HG02763 (cell line): ENCODE measurements at regions not wholly inside any gene's neighbourhood (a gene's known extent, or its start where the extent isn't known, plus 50 kb on each side); places are given as distances from the start of the nearest gene placed in this dataset.
"Not testable (repeated sequence)": the region's sequence is repeated elsewhere in the genome, so short reads cannot be mapped to it uniquely, and the experiment has no call there.

Experiments
- ATAC-seq: cut with Tn5 transposase; IDR thresholded peaks from one replicate; pipeline ENCODE4 v1.9.1; 2021; ENCODE audit warnings: mild to moderate bottlenecking, moderate library complexity; ENCODE audit not compliant: unreplicated experiment

DNA sequence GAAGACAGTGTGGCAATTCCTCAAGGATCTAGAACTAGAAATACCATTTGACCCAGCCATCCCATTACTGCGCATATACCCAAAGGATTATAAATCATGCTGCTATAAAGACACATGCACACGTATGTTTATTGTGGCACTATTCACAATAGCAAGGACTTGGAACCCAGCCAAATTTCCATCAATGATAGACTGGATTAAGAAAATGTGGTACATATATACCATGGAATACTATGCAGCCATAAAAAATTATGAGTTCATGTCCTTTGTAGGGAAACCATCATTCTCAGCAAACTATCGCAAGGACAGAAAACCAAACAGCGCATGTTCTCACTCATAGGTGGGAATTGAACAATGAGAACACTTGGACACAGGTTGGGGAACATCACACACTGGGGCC is 729.6 kb upstream of the ARPP21 start:
- not testable (repeated sequence) for ATAC-seq

DNA sequence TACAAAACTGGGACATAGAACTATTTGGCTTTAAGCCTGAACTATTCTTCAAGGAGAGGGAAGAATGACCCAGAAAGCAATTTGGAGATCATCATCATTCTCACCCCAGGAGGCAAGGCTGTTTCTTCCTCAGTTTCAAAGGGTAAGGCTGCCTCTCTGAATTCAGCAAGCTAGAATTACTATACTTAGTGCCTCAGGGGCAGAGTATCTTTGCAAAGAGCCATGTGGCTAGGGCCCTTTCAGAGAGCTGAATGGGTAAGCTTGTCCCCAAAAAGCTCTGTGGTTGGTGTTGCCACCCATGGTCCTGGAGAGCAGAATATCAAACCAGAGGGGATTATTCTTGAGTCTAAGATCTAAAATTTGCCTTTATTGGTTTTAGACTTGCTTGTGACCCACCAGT is 720.3 kb upstream of the ARPP21 start:
- no peak for ATAC-seq

DNA sequence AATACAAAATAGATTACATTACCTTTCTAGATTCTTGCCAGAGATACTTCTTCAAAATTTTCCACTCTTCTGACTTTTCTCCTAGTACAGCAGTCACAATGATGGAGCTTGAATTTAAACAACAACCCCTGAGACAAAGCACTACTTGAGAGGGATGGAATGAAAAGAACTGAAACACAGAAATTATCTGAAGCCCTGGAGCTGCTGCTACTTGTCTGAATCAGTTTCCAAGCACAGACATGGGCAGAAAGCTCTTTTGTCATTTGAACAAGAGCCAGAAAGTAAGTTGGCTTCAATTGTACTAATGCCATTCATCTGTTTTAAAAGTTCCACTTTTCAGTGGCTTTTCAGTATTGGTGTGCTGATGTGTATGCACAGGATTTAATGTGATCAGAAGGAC is 718.5 kb upstream of the ARPP21 start:
- ATAC-seq, result no peak

DNA sequence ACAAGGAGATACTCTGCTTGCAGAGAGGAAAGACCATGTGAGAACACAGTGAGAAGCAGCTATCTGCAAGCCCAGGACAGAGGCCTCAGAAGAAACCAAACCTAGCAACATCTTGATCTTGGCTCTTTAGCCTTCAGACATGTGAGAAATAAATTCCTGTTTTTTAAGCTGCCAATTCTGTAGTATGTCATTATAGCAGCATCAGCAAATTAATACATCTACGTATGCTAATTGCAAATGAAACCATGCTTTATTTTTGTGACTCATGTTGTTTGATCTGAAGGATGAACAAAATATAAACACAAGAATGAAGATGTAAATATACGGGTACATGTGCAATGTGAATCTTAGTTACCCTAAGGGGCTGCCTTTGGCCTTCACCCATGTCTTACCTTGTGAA is 714.4 kb upstream of the ARPP21 start:
- no peak for ATAC-seq

DNA sequence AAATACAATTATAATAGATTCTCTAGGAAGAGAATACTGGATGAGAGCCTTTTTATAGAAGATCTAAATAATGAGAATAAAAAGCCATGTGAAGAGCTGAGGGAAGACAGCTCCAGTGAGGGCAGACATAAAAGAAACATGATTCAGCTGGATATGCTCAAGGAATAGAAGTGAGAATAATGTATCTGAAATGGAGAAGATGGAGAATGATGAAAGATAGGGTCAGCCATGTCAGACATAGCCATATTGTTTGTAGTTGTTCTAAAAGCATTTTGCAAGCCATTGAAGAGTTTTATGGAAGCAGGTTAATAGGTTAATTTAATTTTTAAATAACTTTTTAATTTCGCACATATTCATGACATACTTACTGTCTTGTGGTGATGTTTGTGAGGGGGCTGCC is 713.5 kb upstream of the ARPP21 start:
- no peak for ATAC-seq

DNA sequence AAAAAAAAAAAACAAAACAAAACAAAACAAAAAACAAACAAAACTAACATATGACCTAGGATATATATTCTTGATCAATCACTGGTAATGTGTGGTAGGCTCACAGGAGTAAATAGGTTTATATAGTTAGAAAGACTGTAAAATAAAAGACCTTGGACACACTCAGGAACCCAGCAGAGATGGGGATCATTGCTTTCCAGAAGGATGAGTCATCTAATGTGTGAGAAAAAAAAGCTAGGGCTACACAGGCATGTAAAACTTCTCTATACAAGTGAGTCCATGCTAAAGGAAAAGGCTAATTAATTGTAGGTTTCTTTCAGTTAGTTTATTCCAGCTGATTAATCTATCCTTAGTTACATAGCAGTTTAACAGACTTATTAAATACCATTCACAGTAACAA is 710.3 kb upstream of the ARPP21 start:
- no peak for ATAC-seq

DNA sequence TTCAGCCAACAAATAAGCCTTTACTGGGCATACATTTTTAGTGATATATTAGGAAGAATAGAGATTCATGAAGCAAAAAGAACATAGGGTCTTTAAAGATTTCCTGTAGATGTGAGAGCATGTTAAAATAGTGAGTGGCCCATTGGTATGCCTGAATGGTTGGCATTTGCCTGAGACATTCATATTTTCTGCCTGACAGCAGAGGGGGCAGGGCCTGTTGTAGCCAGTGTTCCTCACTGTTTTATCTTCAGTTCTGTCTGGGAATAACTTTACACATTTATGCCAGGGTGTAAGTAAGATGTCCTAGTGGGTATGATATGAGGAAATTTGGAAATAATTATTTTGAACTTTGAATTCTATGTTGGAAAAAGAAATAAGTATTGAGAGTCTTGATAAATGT is 704.7 kb upstream of the ARPP21 start:
- no peak for ATAC-seq

DNA sequence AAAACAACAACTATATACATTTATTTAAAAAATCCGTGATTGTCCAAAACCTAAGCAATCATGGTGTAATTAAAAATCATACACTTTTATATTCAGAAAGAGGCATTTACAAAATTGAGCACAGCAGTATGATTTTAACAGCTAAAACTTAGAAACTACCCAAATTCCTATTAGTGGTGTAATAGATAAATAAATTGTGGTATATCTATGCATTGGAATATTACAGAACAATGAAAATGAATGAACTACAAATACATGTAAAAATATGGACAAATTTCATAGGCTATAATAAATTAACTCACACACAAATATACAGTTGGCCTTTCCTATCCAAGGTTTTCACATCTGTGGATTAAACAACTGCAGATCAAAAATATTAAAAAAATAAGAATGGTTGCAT is 700.5 kb upstream of the ARPP21 start:
- no peak for ATAC-seq

DNA sequence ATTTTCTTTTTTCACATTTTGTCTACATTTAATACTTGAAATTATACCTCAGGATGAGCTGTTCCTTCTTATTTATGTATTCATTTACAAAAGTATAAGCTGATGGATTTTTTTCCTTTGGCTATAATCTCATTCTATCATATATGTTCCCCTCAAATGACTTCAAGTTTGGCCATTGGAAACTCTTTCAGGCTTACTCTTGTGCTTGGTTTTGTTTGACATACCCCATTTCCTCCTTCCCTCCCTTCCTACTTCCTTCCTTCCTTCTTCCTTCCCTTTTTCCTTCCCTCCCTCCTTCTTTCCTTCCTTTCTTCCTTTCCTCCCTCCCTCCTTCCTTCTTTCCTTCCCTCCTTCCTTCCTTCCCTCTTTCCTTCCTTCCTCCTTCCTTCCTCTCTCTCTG is 697.1 kb upstream of the ARPP21 start:
- no peak for ATAC-seq

DNA sequence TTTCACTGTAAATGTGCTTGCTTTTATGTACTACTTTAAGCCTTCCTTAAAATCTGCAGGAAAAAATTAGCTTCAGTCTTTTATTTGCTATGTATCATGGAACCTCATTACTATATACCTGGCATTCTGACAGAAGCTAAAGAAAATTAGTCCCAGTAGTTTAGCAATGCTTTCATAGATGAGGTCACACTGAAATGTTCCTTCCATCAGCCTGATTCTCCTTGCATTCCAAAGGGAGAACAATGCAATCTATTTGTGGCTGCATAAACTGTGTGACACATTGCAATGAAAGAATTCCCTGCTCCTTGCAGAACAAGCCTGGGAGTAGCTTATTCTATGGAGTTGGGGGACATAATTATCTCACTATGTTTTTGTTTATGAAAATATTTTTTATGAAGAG is 691.5 kb upstream of the ARPP21 start:
- ATAC-seq, result no peak

DNA sequence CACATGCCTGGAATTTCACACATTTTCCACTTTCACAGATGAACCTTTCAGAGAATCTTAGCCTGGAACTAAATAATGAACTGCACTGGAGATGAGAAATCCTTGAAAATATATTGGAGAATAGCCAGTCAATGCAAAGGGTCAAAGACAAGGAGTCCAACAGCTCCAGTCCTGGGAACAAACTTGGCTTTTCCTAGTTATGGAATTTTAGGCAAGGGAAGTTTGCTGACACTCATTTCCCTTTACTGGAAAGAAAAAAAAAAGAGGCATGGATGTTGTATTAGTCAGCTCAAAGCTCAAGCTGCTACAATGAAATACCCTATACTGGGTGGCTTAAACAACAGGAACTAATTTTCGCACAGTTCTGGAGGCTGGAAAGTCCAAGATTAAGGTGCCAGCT is 690.8 kb upstream of the ARPP21 start:
- ATAC-seq, result no peak

DNA sequence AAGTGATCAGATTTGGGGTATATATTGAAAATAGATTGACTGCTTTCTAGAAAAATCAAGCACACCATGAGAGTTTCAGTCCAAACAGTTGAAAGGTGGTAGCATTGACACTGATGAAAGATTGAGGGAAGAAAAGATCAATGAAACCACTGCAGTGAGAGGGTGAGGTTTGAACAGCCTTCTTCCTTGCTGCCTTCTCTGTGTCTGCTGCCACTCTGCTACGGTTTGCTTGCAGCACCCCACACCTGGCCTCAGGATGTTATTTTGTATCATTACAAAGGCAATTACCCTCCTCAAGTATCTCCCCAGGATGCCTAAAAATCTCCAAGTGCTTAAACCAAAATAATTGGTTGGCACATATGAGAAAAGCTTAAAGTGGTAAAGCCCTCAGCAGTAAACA is 683.6 kb upstream of the ARPP21 start:
- ATAC-seq, result no peak

DNA sequence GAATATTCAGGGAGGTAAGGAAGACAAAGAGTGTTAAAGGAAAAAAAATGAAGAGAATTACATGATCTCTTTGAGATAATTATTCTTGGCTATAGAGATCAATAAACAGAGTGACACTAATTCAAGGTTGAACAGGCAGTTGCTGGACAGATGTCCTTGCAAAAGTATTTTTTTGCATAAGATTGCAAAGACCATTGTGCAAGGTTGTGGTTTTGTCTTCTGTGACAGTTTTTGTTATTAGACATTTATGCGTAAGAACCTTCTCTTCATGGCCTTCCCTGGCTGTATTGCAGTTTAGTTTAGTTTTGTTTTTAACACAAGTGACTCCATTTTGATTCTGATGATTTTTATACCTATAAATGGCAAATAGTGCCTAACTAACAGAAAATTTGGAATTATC is 682.8 kb upstream of the ARPP21 start:
- ATAC-seq, result no peak

DNA sequence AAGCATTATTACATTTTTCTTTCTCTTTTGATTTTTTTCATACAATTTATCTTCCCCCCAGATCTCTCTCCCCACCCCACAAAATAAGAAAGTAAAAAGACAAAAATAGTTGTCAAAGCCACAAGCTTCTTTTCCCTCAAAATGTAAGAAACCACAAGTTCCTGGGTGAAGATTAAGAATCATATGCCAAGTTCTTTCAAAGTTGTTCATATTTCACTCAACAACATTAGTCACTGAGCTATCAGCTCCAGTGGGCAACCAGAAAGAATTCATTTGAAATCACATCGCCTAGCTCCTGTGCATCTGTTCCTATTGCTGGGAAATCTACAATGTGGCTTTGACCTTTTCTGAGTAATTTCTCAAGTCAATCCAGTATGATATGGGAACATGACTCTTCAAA is 681.6 kb upstream of the ARPP21 start:
- ATAC-seq, result no peak

DNA sequence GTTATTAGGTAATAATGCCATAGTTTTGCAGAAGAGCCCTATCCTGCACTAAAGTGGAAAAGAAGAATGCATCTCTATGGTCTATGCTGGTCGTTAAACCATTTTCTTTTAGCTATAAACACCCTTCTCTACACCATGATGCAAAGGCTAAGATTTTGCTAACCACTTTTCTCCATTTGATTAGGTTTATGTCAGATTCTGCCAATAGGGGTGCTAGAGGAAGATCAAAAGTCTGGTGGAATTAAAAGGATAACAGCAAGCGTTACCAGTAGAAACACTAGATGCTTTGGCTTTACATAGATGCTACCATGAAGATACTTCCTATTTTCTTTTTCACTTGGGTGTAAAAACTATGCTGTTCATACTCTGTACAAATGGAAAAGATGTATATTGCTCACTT is 669.8 kb upstream of the ARPP21 start:
- no peak for ATAC-seq

DNA sequence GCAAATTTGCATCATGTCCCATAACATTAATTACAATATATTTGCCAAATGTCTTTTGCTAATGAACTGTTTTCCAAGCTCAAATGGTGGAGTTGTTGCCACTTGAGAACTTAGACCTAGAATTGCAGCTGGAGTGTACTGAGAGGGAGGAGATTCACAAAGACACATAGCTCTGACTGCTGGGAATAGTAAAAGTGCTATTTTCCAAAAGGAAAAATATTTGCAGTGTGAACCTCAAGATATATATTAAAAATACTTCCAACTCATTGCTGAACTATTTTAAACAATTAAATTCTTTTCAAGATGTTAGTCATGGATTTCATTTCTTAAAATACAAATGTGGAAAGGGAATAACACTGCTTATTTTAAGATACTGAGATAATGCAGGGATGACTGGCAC is 666.8 kb upstream of the ARPP21 start:
- no peak for ATAC-seq

DNA sequence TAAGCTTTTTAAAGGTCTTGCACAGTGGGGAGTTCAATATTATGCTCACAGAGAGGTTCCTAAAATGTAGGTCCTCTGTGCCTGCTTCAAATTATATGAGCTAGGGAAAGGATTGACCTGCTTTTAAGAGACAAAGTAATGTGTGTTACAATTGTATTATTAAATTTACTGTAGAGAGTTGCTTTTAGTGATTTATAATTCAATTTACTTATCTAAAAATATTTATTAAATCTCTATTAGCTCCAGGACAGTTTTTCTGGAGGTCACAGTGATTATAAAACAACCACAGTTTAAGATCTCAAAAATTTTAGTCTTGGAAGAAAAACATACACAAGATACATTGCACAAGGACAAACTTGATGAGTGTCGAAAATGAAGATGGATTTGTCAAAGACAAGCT is 665.7 kb upstream of the ARPP21 start:
- no peak for ATAC-seq

DNA sequence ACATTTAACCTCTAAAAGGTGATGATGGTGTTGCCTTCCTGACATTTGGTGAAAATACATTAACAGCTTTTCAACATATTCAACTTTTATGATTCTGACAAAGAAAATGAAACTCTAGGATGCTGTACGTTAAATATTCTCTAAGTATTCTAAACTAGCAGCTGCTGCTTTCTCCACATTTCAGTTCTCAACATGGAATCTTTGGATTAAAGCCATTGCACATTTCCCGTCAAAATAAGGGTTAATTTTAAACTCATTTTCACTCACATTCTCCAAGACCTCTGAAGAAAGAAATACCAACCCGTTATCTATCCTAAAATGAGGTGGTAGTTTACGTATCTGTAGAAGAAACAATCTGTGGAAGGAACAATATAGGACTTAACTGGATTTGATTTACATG is 655.7 kb upstream of the ARPP21 start:
- no peak for ATAC-seq

DNA sequence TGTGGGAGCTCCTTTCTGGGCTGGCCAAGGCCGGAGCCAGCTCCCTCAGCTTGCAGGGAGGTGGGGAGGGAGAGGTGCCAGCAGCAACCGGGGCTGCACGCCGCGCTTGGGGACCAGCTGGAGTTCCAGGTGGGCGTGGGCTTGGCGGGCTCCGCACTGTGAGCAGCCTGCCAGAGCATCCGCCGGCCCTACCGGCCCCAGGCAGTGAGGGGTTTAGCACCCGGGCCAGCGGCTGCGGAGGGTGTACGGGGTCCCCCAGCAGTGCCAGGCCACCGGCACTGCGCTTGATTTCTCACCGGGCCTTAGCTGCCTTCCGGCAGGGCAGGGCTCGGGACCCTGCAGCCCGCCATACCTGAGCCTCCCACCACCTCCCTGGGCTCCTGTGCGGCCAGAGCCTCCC is 651.0 kb upstream of the ARPP21 start:
- ATAC-seq, result no peak

DNA sequence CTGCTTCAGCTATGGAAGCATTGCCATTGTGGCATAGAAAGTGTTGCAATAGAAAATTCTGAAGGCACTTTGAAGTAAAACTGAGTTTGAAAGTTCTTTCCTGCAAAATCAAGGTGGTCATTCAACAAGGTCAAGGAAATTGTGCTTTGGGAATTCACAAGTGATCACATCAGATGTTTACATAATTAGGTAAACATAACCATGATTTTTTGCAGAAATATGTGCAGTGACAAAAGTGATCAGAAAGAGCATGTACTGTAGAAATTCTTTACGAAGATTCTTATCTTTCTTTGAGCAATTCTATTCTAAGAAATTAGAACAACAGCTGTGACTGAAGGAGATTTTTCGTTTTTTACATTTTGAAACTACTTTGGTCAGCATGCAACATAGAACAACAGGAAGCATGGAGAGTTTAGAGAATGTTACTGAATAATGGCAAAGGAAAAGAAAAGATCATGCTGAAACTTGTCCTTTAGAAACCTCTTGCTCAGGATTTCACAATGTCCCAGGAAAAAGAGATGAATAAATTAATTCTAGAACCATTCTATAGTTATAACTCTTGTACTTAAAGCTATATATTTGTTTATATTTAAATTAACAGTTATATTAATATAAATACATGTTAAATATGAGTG is 643.4 kb upstream of the ARPP21 start:
- ATAC-seq, result no peak

DNA sequence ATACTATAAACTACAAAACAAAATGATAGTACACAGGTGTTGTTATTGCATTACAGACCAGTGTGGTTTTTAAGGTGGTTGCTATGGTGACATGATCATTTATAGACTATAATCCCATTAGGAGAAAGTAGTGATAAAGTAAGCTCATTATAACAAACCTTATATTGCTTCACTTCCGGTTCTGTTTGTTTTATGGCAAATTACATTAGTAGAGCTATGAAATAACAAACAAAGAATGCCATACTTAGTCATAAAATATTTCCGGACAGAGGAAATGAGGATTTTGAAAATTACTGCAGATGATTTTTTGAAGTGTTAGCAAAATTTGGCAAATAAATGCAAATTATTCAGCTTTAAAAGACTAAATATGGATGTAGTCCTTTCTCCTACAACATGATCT is 640.4 kb upstream of the ARPP21 start:
- no peak for ATAC-seq

DNA sequence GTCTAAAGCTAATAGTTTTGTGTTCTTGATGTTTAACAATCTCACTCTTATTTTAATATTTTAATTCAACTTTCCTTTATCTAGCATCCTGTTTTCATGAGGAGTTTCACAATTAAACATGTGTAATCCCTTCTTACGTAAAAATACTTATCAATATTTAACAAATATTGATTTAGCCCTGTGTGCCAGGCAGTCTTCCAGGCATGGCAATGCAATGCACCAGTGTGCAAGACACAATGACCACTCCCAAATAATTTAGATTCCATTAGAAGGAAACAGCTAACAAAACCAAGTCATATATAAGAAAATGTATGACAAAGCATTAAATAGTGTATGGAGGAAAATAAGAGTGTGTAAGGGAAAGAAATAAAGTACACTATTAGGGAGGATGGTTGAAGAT is 627.1 kb upstream of the ARPP21 start:
- no peak for ATAC-seq

DNA sequence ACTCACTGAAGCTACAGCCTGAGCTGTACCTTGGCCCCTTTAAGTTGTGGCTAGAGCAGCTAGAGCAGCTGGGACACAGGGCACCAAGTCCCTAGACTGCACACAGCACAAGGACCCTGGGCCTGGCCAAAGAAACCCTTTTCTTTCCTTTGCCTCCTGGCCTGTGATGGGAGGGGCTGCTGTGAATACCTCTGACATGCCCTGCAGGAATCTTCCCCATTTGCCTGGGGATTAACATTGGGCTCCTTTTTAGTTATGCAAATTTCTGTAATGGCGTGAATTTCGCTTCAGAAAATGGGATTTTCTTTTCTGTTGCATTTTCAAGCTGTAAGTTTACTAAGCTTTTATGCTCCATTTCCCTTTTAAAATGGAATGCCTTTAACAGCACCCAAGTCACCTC is 611.2 kb upstream of the ARPP21 start:
- no peak for ATAC-seq
